Astrocyte of the spinal cord (primary cell): ENCODE measurements at regions not wholly inside any gene's neighbourhood (a gene's known extent, or its start where the extent isn't known, plus 50 kb on each side); places are given as distances from the start of the nearest gene placed in this dataset.

Experiments
- DNase-seq: peaks from one replicate; pipeline ENCODE4 v3.0.0; 2011; ENCODE audit warnings: low read depth, low spot score
- H3K4me3 ChIP-seq: 2 replicates; pipeline ENCODE4 v1.5.1; 2011; ENCODE audit warnings: low read depth, mild to moderate bottlenecking, low read length, moderate library complexity
- CTCF ChIP-seq: IDR thresholded peaks from 2 replicates; pipeline ENCODE4 v1.5.1; 2012; ENCODE audit warnings: low read depth, mild to moderate bottlenecking, low read length, inconsistent platforms
- in situ Hi-C: cut with HindIII; loops from 2 replicates; pipeline ENCODE4 v1.10.0; 2017; ENCODE audit warnings: low sequenced_read_pairs

GRCh38 chr2:175463169-175463568 is 281.7 kb upstream of the ATP5MC3 start:
- DNase-seq = no peak
- TF ChIP-seq CTCF = no peak
- no peak overlapping the region for H3K4me3 ChIP-seq
- in situ Hi-C loops = no loop called here

GRCh38 chr2:175462246-175462645 is 280.7 kb upstream of the ATP5MC3 start:
- in situ Hi-C loops = no loop called here
- no peak overlapping the region for H3K4me3 ChIP-seq
- no peak for TF ChIP-seq CTCF
- no peak for DNase-seq

- TF ChIP-seq CTCF = no peak
- in situ Hi-C loops = no loop called here
- H3K4me3 ChIP-seq = no peak overlapping the region
- DNase-seq = no peak
Observed at GRCh38 chr2:175461839-175462238, 280.3 kb upstream of the ATP5MC3 start.

- no peak for TF ChIP-seq CTCF
- in situ Hi-C loops = no loop called here
Observed at GRCh38 chr2:175457895-175458448, 276.5 kb upstream of the ATP5MC3 start.

GRCh38 chr2:175454953-175455389 is 273.5 kb upstream of the ATP5MC3 start:
- no peak for DNase-seq
- TF ChIP-seq CTCF = no peak
- in situ Hi-C loops = no loop called here
- H3K4me3 ChIP-seq = no peak overlapping the region

More at GRCh38 chr2:175457895-175458448, 276.5 kb upstream of the ATP5MC3 start:
- H3K4me3 ChIP-seq = no peak overlapping the region
- no peak for DNase-seq

GRCh38 chr2:175450029-175450760 is 268.7 kb upstream of the ATP5MC3 start:
- DNase-seq = no peak
- H3K4me3 ChIP-seq = no peak overlapping the region
- TF ChIP-seq CTCF = no peak
- in situ Hi-C loops = no loop called here
